ENCODE measurements at regions not wholly inside any gene's neighbourhood (a gene's known extent, or its start where the extent isn't known, plus 50 kb on each side); places are given as distances from the start of the nearest gene placed in this dataset.
"Not testable (repeated sequence)": the region's sequence is repeated elsewhere in the genome, so short reads cannot be mapped to it uniquely, and the experiment has no call there.

DNA sequence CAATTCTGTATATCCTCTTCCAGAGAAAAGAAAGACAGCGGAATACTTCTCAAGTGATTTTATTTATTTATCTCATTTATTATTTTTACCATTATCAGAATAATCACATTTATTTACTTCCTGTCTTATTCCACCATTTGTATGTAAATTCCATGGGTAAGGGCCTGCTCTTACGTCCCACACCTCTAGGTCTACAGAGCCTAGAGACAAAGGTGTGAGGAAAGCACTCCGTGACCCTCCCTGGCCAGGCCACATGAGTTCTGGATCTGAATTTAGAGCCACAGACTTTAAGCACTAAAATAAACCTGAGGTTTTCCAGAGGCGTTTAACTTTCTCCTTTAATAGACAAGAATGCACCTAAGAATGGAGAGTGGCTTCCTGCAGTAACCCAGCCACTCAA lies 85.3 kb upstream of the CTSV start:
- Histone ChIP-seq H3F3A (ENCODE audit: low read depth) (no peaks in the 10 kb centered on the region), H3K4me1 (ENCODE audit: insufficient read depth, low read length, poor library complexity, severe bottlenecking) (no peaks in the 10 kb centered on the region), H3K79me2 (ENCODE audit: insufficient read depth, low read length) (no peaks in the 10 kb centered on the region), H3K27me3 (ENCODE audit: insufficient read depth, low read length, poor library complexity, severe bottlenecking) (no peaks in the 10 kb centered on the region), H3K9me2 (replicated peaks; ENCODE audit: low read depth, low read length) (no peaks in the 10 kb centered on the region; the same call in 1 of the 2 replicates), H4K20me1 (ENCODE audit: insufficient read depth, low read length, poor library complexity, severe bottlenecking) (no peaks in the 10 kb centered on the region), H3K9ac (ENCODE audit: low read depth, low read length, poor library complexity, severe bottlenecking) (no peak overlapping the region), H3K4me2 (ENCODE audit: low read depth, low read length, poor library complexity, severe bottlenecking) (no peak overlapping the region), H3K4me3 (ENCODE audit: low read length, poor library complexity, severe bottlenecking) (no peak overlapping the region), H3K9me3 (ENCODE audit: insufficient read depth, low read depth, low read length) (no peaks in the 10 kb centered on the region), H3K36me3 (ENCODE audit: insufficient read depth, low read length) (no peaks in the 10 kb centered on the region), H2AFZ (ENCODE audit: low read length) (no peak overlapping the region)
- no peak for TF ChIP-seq EZH2phosphoT487 (IDR thresholded peaks at IDR 0.05; ENCODE audit: borderline replicate concordance)
- TF ChIP-seq, protein P1, sequence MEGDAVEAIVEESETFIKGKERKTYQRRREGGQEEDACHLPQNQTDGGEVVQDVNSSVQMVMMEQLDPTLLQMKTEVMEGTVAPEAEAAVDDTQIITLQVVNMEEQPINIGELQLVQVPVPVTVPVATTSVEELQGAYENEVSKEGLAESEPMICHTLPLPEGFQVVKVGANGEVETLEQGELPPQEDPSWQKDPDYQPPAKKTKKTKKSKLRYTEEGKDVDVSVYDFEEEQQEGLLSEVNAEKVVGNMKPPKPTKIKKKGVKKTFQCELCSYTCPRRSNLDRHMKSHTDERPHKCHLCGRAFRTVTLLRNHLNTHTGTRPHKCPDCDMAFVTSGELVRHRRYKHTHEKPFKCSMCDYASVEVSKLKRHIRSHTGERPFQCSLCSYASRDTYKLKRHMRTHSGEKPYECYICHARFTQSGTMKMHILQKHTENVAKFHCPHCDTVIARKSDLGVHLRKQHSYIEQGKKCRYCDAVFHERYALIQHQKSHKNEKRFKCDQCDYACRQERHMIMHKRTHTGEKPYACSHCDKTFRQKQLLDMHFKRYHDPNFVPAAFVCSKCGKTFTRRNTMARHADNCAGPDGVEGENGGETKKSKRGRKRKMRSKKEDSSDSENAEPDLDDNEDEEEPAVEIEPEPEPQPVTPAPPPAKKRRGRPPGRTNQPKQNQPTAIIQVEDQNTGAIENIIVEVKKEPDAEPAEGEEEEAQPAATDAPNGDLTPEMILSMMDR (conservative IDR thresholded peaks at IDR 0.05; ENCODE audit: low read length) = no peak

GRCh38 chr9:97110696-97111095 lies 71.8 kb upstream of the CTSV start:
- no peaks in the 10 kb centered on the region for H3K27me3 ChIP-seq (ENCODE audit: insufficient read depth, low read length, poor library complexity, severe bottlenecking)
- no peaks in the 10 kb centered on the region for H3K36me3 ChIP-seq (ENCODE audit: insufficient read depth, low read length)
- no peaks in the 10 kb centered on the region for H3K9me2 ChIP-seq (replicated peaks; ENCODE audit: low read depth, low read length)
- H3F3A ChIP-seq (ENCODE audit: low read depth) = no peaks in the 10 kb centered on the region
- H3K4me3 ChIP-seq (ENCODE audit: low read length, poor library complexity, severe bottlenecking) = no peak overlapping the region
- no peaks in the 10 kb centered on the region for H3K4me1 ChIP-seq (ENCODE audit: insufficient read depth, low read length, poor library complexity, severe bottlenecking)
- no peak overlapping the region for H2AFZ ChIP-seq (ENCODE audit: low read length)
- H3K79me2 ChIP-seq (ENCODE audit: insufficient read depth, low read length) = no peaks in the 10 kb centered on the region
- TF ChIP-seq, protein P1 (conservative IDR thresholded peaks at IDR 0.05; ENCODE audit: low read length) = no peak
- TF ChIP-seq EZH2phosphoT487 (IDR thresholded peaks at IDR 0.05; ENCODE audit: borderline replicate concordance) = no peak
- H4K20me1 ChIP-seq (ENCODE audit: insufficient read depth, low read length, poor library complexity, severe bottlenecking) = no peaks in the 10 kb centered on the region
- H3K4me2 ChIP-seq (ENCODE audit: low read depth, low read length, poor library complexity, severe bottlenecking) = no peak overlapping the region
- H3K9ac ChIP-seq (ENCODE audit: low read depth, low read length, poor library complexity, severe bottlenecking) = no peak overlapping the region
- H3K9me3 ChIP-seq (ENCODE audit: insufficient read depth, low read depth, low read length) = no peaks in the 10 kb centered on the region

- H3K9me2 ChIP-seq (replicated peaks; ENCODE audit: low read depth, low read length) = no peaks in the 10 kb centered on the region
- H2AFZ ChIP-seq (ENCODE audit: low read length) = no peak overlapping the region; the same call in 1 of the 2 replicates
- H3K4me2 ChIP-seq (ENCODE audit: low read depth, low read length, poor library complexity, severe bottlenecking) = no peak overlapping the region
- H3K4me1 ChIP-seq (ENCODE audit: insufficient read depth, low read length, poor library complexity, severe bottlenecking) = no peaks in the 10 kb centered on the region
- H3K27me3 ChIP-seq (ENCODE audit: insufficient read depth, low read length, poor library complexity, severe bottlenecking) = no peaks in the 10 kb centered on the region
- no peaks in the 10 kb centered on the region for H4K20me1 ChIP-seq (ENCODE audit: insufficient read depth, low read length, poor library complexity, severe bottlenecking)
- H3K79me2 ChIP-seq (ENCODE audit: insufficient read depth, low read length) = no peaks in the 10 kb centered on the region
- no peaks in the 10 kb centered on the region for H3F3A ChIP-seq (ENCODE audit: low read depth)
- no peaks in the 10 kb centered on the region for H3K9me3 ChIP-seq (ENCODE audit: insufficient read depth, low read depth, low read length)
- no peak overlapping the region for H3K9ac ChIP-seq (ENCODE audit: low read depth, low read length, poor library complexity, severe bottlenecking)
- H3K36me3 ChIP-seq (ENCODE audit: insufficient read depth, low read length) = no peaks in the 10 kb centered on the region
- TF ChIP-seq, protein P1 (conservative IDR thresholded peaks at IDR 0.05; ENCODE audit: low read length) = peak; percentile 61
- TF ChIP-seq EZH2phosphoT487 (IDR thresholded peaks at IDR 0.05; ENCODE audit: borderline replicate concordance) = no peak
- H3K4me3 ChIP-seq (ENCODE audit: low read length, poor library complexity, severe bottlenecking) = no peak overlapping the region
Measured at GRCh38 chr9:97109194-97109811, 70.4 kb upstream of the CTSV start.

DNA sequence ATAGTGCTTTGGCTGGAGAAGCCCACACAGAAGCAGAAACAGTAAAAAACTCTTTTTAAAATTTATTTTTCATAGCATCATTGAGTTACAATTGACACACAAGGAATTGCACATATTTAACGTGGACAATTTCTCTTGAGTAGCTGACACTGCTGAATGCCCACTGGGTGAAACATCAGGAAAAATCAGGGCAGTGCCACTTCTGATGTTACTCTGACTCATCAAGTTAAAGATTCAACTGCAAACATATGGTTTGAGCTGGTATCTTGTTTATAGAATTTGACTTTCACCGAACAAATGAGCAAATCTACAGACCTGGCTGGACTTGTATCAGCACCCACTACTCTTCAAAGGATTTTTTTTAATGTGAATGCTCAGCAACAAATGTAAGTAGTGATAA lies 66.3 kb upstream of the CTSV start:
- not testable (repeated sequence) for H3F3A ChIP-seq (ENCODE audit: low read depth); H3K79me2 ChIP-seq (ENCODE audit: insufficient read depth, low read length); H3K4me3 ChIP-seq (ENCODE audit: low read length, poor library complexity, severe bottlenecking); H3K9ac ChIP-seq (ENCODE audit: low read depth, low read length, poor library complexity, severe bottlenecking); H3K4me2 ChIP-seq (ENCODE audit: low read depth, low read length, poor library complexity, severe bottlenecking); H3K4me1 ChIP-seq (ENCODE audit: insufficient read depth, low read length, poor library complexity, severe bottlenecking); H3K36me3 ChIP-seq (ENCODE audit: insufficient read depth, low read length); H4K20me1 ChIP-seq (ENCODE audit: insufficient read depth, low read length, poor library complexity, severe bottlenecking); H2AFZ ChIP-seq (ENCODE audit: low read length); H3K9me3 ChIP-seq (ENCODE audit: insufficient read depth, low read depth, low read length); H3K27me3 ChIP-seq (ENCODE audit: insufficient read depth, low read length, poor library complexity, severe bottlenecking); H3K9me2 ChIP-seq (replicated peaks; ENCODE audit: low read depth, low read length)

DNA sequence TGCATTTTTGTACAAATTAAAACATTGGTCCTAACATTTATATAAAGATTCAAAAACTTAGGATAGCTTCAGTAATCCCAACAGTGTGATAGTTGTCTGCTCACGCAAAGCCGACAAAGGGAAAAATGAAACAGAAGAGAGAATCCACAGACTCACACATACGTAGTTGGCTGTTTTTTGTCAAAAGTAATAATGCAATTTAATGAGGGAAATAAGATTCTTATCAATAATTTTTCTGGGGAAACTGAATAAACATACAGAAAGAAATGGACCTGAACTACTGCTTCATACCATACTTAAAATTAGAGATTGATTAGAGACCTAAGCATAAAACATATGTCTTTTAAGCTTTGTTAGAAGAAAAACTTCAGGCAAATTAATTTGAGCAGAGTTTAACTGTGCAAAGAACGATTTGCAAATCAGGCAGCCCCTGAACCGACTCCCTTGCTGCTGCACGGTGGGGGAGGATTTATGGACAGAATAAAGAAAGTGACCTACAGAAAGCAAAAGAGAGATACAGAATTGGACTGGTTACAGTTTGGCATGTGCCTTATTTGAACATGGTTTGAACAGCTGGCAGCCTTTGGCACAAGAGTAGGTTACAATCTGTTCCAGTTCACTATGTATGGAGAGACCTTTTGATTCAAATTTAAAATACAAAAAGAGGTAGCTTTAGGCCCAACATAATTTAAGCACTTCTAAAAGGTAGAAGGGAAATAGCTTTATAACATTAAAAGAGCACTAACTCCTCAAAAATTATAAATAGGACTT lies 64.9 kb upstream of the CTSV start:
- not testable (repeated sequence) for H2AFZ ChIP-seq (ENCODE audit: low read length); H3K36me3 ChIP-seq (ENCODE audit: insufficient read depth, low read length); H3K27me3 ChIP-seq (ENCODE audit: insufficient read depth, low read length, poor library complexity, severe bottlenecking); H3K4me3 ChIP-seq (ENCODE audit: low read length, poor library complexity, severe bottlenecking); H3K9me2 ChIP-seq (replicated peaks; ENCODE audit: low read depth, low read length); H3K79me2 ChIP-seq (ENCODE audit: insufficient read depth, low read length); H3K4me1 ChIP-seq (ENCODE audit: insufficient read depth, low read length, poor library complexity, severe bottlenecking); H3K9me3 ChIP-seq (ENCODE audit: insufficient read depth, low read depth, low read length); H3F3A ChIP-seq (ENCODE audit: low read depth); H3K9ac ChIP-seq (ENCODE audit: low read depth, low read length, poor library complexity, severe bottlenecking); H4K20me1 ChIP-seq (ENCODE audit: insufficient read depth, low read length, poor library complexity, severe bottlenecking); H3K4me2 ChIP-seq (ENCODE audit: low read depth, low read length, poor library complexity, severe bottlenecking)
